ENCODE measurements at regions not wholly inside any gene's neighbourhood (a gene's known extent, or its start where the extent isn't known, plus 50 kb on each side); places are given as distances from the start of the nearest gene placed in this dataset.

- no peak for TF ChIP-seq ZNF532 (CRISPR knock-in tag; IDR thresholded peaks at IDR 0.05; ENCODE audit: borderline replicate concordance)
- TF ChIP-seq MXD4 (CRISPR knock-in tag; IDR thresholded peaks at IDR 0.05; ENCODE audit: borderline replicate concordance): no peak
- no peak for TF ChIP-seq ZNF512 (CRISPR knock-in tag; IDR thresholded peaks at IDR 0.05; ENCODE audit: borderline replicate concordance)
- no peak for TF ChIP-seq ESRRA (CRISPR knock-in tag; IDR thresholded peaks at IDR 0.05; ENCODE audit: borderline replicate concordance)
- no peak for TF ChIP-seq NR3C1 (CRISPR knock-in tag; conservative IDR thresholded peaks at IDR 0.05; ENCODE audit: low read depth)
- TF ChIP-seq SMAD4 (CRISPR knock-in tag; IDR thresholded peaks at IDR 0.05): no peak
- TF ChIP-seq TEAD1 (CRISPR knock-in tag; IDR thresholded peaks at IDR 0.05): no peak
- no peak for TF ChIP-seq SOX15 (CRISPR knock-in tag; IDR thresholded peaks at IDR 0.05)
- TF ChIP-seq PRDM15 (CRISPR knock-in tag; IDR thresholded peaks at IDR 0.05): no peak
- no peak for TF ChIP-seq KAT7 (CRISPR knock-in tag; IDR thresholded peaks at IDR 0.05; ENCODE audit: borderline replicate concordance)
- no peak for TF ChIP-seq ZNF317 (CRISPR knock-in tag; IDR thresholded peaks at IDR 0.05; ENCODE audit: borderline replicate concordance, low read depth)
- no peak for TF ChIP-seq ZNF232 (CRISPR knock-in tag; IDR thresholded peaks at IDR 0.05)
- TF ChIP-seq FOXP1 (CRISPR knock-in tag; IDR thresholded peaks at IDR 0.05; ENCODE audit: borderline replicate concordance): no peak
- no peak for TF ChIP-seq IRF2 (CRISPR knock-in tag; IDR thresholded peaks at IDR 0.05; ENCODE audit: borderline replicate concordance, low read depth)
These were observed 131.4 kb upstream of the SHB start (continued) for GRCh38 chr9:38200431-38200830.

GRCh38 chr9:38198140-38198539 lies 129.1 kb upstream of the SHB start:
- Mint-ChIP-seq H3K4me1 (peaks cover 19% of the 10 kb centered on the region), H3K27me3 (ENCODE audit: low read depth) (peaks cover 82% of the 10 kb centered on the region), H3K4me3 (no peak overlapping the region), H3K27ac (no peak overlapping the region), H3K9me3 (peaks cover 13% of the 10 kb centered on the region), H3K36me3 (no peaks in the 10 kb centered on the region; the same call in 1 of the 2 replicates)
- no peak for ATAC-seq
- TF ChIP-seq GRHL2 (CRISPR knock-in tag; IDR thresholded peaks at IDR 0.05; ENCODE audit: insufficient replicate concordance, severe bottlenecking): no peak
- no peak for TF ChIP-seq IRF2 (CRISPR knock-in tag; IDR thresholded peaks at IDR 0.05; ENCODE audit: borderline replicate concordance, low read depth)
- TF ChIP-seq PRRX2 (CRISPR knock-in tag; IDR thresholded peaks at IDR 0.05): no peak
- no peak for DNase-seq (ENCODE audit: low spot score)
- ChIA-PET POLR2A (no interaction called here), CTCF (no interaction called here)

Measured in WTC11 (cell line).